ENCODE measurements at regions not wholly inside any gene's neighbourhood (a gene's known extent, or its start where the extent isn't known, plus 50 kb on each side); places are given as distances from the start of the nearest gene placed in this dataset.

DNA sequence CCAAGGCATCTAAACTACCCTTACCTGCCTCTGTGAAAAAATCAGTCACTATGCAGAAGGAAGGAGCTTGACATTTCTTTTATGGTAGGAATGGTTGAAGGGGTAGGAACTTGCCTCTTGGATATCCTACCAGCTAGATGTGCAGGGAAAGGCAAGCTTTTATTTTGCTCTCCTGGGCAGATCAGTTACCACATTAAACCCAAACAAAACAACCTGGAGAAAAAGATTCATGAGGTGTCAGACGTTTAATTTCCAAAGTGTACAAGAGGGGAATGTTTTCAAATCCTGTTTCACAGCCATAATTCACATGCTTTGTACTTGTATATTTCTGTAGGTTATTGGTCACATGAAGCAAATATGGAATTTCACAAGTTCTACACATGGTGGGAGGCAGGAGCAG, 67.0 kb upstream of the IFNG-AS1 start:
- Histone ChIP-seq H3K9me3 (ENCODE audit: control insufficient read depth, insufficient read depth, low read depth, low read length) (no peaks in the 10 kb centered on the region), H3K4me1 (ENCODE audit: control insufficient read depth, insufficient read depth, low read length) (no peaks in the 10 kb centered on the region), H3K27me3 (ENCODE audit: control insufficient read depth, insufficient read depth, low read length) (peaks cover 2% of the 10 kb centered on the region; the same call in 1 of the 2 replicates), H3K4me3 (ENCODE audit: low read depth in 2 of 2, low read length in 2 of 2) (no peak overlapping the region), H3K27ac (ENCODE audit: low read length) (no peak overlapping the region), H3K36me3 (ENCODE audit: control insufficient read depth, insufficient read depth, low read length) (no peaks in the 10 kb centered on the region)
- intact Hi-C loops (cut with micrococcal nuclease; ENCODE audit: unreplicated experiment) (no loop called here), in situ Hi-C loops (cut with HindIII; ENCODE audit: low pct_unique_long_range_greater_than_20kb, low sequenced_read_pairs) (no loop called here)
- CTCF ChIA-PET = no interaction called here
- POLR2A ChIA-PET = no interaction called here
- ATAC-seq (no peak), DNase-seq (ENCODE audit: low read depth, low spot score) (no peak)
- no TSS peak for BruUV-seq (replicated peaks)
- TF ChIP-seq, protein P1, sequence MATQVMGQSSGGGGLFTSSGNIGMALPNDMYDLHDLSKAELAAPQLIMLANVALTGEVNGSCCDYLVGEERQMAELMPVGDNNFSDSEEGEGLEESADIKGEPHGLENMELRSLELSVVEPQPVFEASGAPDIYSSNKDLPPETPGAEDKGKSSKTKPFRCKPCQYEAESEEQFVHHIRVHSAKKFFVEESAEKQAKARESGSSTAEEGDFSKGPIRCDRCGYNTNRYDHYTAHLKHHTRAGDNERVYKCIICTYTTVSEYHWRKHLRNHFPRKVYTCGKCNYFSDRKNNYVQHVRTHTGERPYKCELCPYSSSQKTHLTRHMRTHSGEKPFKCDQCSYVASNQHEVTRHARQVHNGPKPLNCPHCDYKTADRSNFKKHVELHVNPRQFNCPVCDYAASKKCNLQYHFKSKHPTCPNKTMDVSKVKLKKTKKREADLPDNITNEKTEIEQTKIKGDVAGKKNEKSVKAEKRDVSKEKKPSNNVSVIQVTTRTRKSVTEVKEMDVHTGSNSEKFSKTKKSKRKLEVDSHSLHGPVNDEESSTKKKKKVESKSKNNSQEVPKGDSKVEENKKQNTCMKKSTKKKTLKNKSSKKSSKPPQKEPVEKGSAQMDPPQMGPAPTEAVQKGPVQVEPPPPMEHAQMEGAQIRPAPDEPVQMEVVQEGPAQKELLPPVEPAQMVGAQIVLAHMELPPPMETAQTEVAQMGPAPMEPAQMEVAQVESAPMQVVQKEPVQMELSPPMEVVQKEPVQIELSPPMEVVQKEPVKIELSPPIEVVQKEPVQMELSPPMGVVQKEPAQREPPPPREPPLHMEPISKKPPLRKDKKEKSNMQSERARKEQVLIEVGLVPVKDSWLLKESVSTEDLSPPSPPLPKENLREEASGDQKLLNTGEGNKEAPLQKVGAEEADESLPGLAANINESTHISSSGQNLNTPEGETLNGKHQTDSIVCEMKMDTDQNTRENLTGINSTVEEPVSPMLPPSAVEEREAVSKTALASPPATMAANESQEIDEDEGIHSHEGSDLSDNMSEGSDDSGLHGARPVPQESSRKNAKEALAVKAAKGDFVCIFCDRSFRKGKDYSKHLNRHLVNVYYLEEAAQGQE (IDR thresholded peaks at IDR 0.05; ENCODE audit: insufficient read depth in 1 of 2, low read depth in 2 of 2, low read length in 1 of 2) = no peak
- TF ChIP-seq POLR2AphosphoS5 (IDR thresholded peaks at IDR 0.05; ENCODE audit: low read depth, low read length) (no peak), SIN3A (IDR thresholded peaks at IDR 0.05; ENCODE audit: borderline replicate concordance, insufficient read depth, low read depth, low read length) (no peak), TCF7L2 (IDR thresholded peaks at IDR 0.05; ENCODE audit: low read depth, low read length) (no peak)
- TF ChIP-seq, protein P2, sequence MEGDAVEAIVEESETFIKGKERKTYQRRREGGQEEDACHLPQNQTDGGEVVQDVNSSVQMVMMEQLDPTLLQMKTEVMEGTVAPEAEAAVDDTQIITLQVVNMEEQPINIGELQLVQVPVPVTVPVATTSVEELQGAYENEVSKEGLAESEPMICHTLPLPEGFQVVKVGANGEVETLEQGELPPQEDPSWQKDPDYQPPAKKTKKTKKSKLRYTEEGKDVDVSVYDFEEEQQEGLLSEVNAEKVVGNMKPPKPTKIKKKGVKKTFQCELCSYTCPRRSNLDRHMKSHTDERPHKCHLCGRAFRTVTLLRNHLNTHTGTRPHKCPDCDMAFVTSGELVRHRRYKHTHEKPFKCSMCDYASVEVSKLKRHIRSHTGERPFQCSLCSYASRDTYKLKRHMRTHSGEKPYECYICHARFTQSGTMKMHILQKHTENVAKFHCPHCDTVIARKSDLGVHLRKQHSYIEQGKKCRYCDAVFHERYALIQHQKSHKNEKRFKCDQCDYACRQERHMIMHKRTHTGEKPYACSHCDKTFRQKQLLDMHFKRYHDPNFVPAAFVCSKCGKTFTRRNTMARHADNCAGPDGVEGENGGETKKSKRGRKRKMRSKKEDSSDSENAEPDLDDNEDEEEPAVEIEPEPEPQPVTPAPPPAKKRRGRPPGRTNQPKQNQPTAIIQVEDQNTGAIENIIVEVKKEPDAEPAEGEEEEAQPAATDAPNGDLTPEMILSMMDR (IDR thresholded peaks at IDR 0.05) = no peak

DNA sequence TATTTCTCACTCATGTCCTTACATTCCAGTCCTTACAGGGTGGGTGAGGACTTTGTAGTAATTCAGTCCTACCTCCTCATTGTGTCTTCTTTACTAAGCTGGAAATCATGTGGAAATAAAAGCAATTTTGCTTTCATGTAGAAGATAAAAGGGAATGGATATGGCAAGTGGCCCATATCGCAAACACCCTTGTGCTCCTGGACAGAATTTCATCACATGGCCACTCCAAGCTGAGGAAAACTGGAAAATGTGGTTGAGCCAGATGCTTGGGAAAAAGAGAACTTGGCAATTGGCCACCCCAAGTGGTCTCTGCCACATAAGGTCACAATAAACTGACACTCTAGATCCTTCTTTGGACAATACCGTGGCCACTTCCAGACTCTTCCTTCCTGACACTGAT, 64.2 kb upstream of the IFNG-AS1 start:
- H3K4me1 ChIP-seq (ENCODE audit: control insufficient read depth, insufficient read depth, low read length) = no peaks in the 10 kb centered on the region
- H3K9me3 ChIP-seq (ENCODE audit: control insufficient read depth, insufficient read depth, low read depth, low read length) = no peaks in the 10 kb centered on the region
- peaks cover 2% of the 10 kb centered on the region for H3K27me3 ChIP-seq (ENCODE audit: control insufficient read depth, insufficient read depth, low read length)
- no peak for ATAC-seq
- POLR2A ChIA-PET = interaction anchor here (0.5 to 0.6 kb wide), 2 partner anchors 654 to 655 kb away, joined by 6 read pairs; no protein-coding TSS in a partner anchor
- TF ChIP-seq TCF7L2 (IDR thresholded peaks at IDR 0.05; ENCODE audit: low read depth, low read length) = no peak
- TF ChIP-seq SIN3A (IDR thresholded peaks at IDR 0.05; ENCODE audit: borderline replicate concordance, insufficient read depth, low read depth, low read length) = no peak
- TF ChIP-seq, protein P2 (IDR thresholded peaks at IDR 0.05) = no peak
- TF ChIP-seq, protein P1 (IDR thresholded peaks at IDR 0.05; ENCODE audit: insufficient read depth in 1 of 2, low read depth in 2 of 2, low read length in 1 of 2) = no peak
- TF ChIP-seq POLR2AphosphoS5 (IDR thresholded peaks at IDR 0.05; ENCODE audit: low read depth, low read length) = no peak
- in situ Hi-C loops (cut with HindIII; ENCODE audit: low pct_unique_long_range_greater_than_20kb, low sequenced_read_pairs) = no loop called here
- H3K27ac ChIP-seq (ENCODE audit: low read length) = no peak overlapping the region
- CTCF ChIA-PET = no interaction called here
- BruUV-seq (replicated peaks) = no TSS peak
- intact Hi-C loops (cut with micrococcal nuclease; ENCODE audit: unreplicated experiment) = no loop called here
- no peaks in the 10 kb centered on the region for H3K36me3 ChIP-seq (ENCODE audit: control insufficient read depth, insufficient read depth, low read length)
- no peak for DNase-seq (ENCODE audit: low read depth, low spot score)
- no peak overlapping the region for H3K4me3 ChIP-seq (ENCODE audit: low read depth in 2 of 2, low read length in 2 of 2)
